GM21390 (cell line): ENCODE measurements at regions not wholly inside any gene's neighbourhood (a gene's known extent, or its start where the extent isn't known, plus 50 kb on each side); places are given as distances from the start of the nearest gene placed in this dataset.
"Not testable (repeated sequence)": the region's sequence is repeated elsewhere in the genome, so short reads cannot be mapped to it uniquely, and the experiment has no call there.

Source experiments
- ATAC-seq: cut with Tn5 transposase; IDR thresholded peaks from one replicate; pipeline ENCODE4 v1.9.1; 2021; ENCODE audit not compliant: unreplicated experiment

GRCh38 chr21:35614396-35614921, 445.9 kb downstream of the SETD4 start:
- ATAC-seq, result no peak

GRCh38 chr21:35611708-35612132, 448.6 kb downstream of the SETD4 start:
- ATAC-seq, result no peak

DNA sequence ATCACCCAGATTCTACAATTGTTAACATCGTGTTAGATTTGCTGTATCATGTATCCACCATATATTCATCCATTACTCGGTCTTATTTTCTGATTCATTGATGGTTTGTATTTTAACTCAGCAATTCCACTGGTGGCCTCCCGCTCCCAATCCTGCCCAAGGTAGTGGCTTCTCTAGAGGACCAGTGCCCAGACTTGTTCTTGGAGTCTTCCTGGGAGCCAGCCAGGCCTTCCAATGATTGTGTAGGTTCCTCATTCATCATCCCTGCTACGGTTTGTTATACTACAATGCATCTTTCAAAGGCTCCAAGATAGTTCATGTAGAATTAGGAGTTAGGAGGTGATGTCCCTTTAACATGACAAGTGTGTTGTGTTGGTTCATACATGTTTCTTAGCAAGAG, 451.1 kb downstream of the SETD4 start:
- no peak for ATAC-seq

DNA sequence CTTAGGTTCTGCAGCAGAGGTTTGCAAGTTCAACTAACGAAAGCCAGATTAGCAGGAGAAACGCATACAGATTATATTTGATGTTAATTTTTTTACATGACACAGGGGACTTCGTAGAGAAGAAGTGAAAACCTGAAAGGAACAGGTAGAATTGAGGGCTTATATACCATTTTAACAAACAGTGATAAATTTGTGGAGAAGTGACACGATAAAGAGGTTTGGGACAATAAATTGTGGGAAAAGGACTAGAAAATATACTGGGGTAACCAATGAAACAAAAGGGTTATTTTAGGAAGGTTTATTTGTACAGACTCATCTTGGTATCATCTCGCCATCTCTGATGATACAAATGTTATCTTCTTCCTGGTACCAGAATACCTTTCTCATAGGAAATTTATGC, 452.9 kb downstream of the SETD4 start:
- ATAC-seq, result no peak

DNA sequence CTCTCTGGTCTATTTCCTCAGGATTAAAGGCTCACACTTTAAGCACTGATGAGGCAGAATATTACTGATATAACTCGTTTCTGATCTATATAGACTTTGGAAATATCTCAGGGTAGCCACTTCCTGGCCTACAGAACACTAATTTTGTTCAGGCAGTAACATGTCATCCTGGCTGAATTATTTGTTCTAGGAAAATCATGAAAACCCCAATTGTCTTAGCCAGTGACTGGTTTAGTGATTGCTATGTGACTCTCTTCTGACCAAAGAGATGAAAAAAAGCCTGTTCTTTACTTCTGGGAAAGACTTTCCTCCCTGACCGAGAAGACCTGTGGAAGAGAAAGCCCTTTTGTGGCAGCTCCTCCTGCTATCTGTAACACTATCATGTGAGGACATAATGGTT, 453.7 kb downstream of the SETD4 start:
- ATAC-seq, result no peak

- no peak for ATAC-seq
Measured at GRCh38 chr21:35606146-35606545, 454.2 kb downstream of the SETD4 start.

DNA sequence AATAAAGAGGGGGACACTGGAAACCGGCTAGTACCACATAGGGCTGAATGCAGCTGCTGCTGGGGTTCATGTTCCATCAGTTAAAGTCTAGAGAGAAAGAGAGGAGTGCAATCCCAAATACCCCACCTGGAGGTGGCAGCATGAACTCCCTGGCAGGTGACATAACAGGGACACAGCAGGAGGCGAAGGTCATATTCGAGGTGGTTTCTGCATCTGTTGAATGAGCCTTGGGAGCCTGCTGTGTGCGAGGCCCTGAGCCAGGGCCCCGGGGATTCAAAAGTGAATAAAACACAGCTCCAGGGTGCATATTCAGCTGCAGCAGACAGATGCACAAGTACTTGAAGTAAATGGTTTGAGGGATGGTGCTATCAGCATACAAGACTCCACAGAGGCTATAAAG, 456.8 kb downstream of the SETD4 start:
- ATAC-seq, result no peak

- no peak for ATAC-seq
Measured at GRCh38 chr21:35602811-35603362, 457.4 kb downstream of the SETD4 start.

- ATAC-seq, result no peak
Measured at GRCh38 chr21:35601211-35601610, 459.1 kb downstream of the SETD4 start.

GRCh38 chr21:35599164-35599563, 461.2 kb downstream of the SETD4 start:
- no peak for ATAC-seq

DNA sequence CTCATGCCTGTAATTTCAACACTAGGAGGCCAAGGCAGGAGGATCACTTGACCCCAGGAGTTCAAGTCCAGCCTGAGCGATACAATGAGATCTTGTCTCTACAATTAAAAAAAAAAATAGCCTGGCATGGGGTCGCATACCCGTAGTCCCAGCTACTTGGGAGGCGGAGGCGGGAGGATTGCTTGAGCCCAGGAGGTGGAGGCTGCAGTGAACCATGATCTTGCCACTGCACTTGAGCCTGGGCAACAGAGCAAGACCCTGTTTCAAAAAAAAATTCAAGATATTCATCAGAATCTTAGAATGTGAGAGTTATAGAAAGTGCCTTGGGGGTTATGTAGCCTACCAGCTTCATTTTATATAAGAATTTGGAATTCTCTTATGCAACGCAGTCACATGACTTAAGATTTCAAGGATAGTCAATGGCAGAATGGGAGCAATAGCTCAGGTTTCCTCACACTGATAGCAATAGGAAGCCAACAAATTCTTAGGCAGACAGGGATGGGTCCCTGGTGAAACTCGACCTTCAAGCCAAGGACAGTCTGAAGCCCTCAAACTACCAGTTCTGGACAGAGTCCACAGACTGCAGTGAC, 462.5 kb downstream of the SETD4 start:
- ATAC-seq, result no peak

- ATAC-seq, result no peak
Measured at GRCh38 chr21:35594905-35595304, 465.4 kb downstream of the SETD4 start.

DNA sequence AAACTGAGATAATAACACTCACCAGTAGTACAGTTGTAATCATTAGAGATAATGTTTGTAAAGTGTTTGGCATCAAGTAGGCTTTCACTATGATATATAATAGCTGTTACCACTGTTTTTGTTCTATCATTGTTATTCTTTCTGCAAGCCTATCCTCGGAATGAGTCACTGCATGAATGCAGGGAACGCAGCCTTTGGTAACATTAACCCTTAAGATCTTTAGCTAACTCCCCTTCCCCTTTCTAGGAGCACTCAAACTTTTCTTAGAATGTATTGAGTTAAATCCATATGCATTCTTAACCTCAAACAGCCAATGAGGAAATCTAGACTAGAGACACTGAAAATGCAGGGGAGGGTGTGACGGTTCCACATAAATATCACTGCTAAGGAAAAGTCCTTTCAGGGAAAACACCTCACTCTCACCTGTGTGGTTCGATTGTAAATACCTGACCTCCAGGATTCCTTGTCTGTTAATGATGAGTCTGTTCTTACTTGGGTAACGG, 467.3 kb downstream of the SETD4 start:
- ATAC-seq, result no peak

- ATAC-seq, result not testable (repeated sequence)
Measured at GRCh38 chr21:35590284-35590683, 470.0 kb downstream of the SETD4 start.

DNA sequence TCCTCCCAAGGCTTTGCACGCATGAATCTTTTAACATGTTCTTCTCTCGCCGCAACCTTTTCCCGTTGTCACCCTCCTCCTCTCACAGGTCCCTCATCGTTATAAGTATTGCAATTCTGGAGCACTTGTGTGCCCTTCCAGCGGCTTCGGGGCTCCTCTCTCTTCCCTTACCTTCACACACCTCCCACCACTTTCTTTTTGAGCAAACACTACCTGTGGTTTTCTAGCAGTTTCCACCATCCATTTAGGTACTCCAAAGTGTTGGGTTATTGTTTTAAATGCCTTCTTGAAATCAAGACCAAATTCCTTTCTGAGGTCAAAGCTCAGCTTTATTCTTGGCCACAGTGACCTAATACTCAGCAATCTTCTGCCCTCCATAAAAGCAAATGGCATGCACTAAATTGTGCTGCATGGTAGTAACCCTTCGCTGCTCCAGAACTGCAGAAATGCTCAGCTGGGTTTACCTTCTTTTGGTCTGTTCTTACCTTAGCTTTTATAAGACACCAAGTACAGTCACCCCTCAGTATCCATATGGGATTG, 472.4 kb downstream of the SETD4 start:
- ATAC-seq, result no peak

DNA sequence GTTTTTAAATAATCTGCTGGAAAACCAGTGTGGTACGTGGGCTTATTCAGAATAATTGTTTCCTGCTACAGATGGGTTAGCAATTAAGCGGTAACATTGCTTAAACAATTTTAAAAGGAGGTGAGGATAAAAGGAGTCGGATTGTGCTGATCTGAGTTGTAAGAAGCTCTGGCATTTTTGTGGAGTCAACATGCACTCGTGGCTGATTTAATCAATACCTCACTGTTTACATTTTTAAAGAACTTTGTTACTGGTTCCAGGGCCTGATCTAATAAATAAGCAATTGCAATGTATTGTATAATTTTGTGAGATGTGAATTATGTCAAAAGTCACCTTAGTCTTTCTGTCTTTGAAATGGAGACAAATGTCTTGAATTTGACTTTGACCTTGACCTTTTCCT, 474.0 kb downstream of the SETD4 start:
- ATAC-seq, result no peak

DNA sequence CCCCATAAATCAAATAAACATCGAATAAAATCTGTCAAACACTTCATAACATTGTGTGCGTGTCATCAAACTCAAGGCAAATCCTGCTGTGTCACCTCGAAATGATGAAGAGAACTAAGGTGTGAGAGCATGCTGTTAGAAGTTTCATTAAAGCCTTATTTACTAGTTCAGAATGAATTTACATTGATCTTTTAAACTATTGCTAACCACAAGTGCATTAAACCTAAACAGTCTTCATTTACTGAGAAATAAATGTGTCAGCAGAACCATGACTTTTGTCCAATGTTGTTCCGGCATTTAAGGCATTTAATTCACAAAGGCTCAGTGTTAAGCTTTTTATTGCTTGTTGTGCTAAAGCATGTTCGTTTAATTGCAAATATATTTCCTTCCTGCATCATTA, 474.4 kb downstream of the SETD4 start:
- no peak for ATAC-seq

GRCh38 chr21:35585155-35585554, 475.2 kb downstream of the SETD4 start:
- no peak for ATAC-seq

GRCh38 chr21:35583566-35584216, 476.6 kb downstream of the SETD4 start:
- no peak for ATAC-seq

- no peak for ATAC-seq
Measured at GRCh38 chr21:35582731-35583130, 477.6 kb downstream of the SETD4 start.

DNA sequence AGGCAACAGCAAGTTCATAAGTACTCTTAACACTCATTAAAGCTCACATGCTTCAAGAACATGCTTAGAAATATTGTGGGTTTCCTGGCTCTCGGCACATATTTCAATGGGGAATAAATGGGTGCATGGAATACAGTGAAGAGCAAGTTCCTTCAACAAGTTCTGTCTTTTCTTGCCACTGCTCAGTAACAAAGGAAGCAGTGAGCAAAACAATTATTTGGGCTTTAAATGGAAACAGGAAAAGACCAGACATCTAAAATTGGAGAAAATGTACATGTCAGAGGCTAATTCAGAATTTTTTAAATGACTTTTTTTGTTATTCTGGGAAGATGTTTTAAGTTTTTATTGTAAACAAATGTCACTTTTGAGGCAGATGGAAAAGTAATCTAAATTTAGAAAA, 478.7 kb downstream of the SETD4 start:
- ATAC-seq, result no peak
